ENCODE measurements at regions not wholly inside any gene's neighbourhood (a gene's known extent, or its start where the extent isn't known, plus 50 kb on each side); places are given as distances from the start of the nearest gene placed in this dataset.

DNA sequence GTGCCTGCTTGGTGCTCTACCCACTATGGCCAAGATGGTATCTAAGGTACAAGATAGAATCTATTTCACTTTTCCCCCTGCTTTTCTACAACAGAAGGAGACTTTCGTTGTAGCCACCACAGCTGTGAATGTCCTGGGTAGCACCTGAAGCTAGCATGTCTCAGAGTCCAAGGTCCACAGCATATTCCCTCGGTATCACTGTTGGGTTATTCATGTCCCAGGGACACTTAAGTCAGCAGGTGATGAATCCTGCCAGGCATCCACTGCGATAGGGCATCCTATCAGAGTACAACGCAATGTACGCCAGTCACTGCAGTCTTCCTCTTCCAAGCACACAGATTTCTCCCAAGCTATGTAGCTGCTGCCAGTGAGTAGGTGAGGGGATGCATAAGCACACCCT, 129.1 kb upstream of the LINC00305 start:
- DNase-seq: no peak
- Histone ChIP-seq H3K36me3 (no peaks in the 10 kb centered on the region), H3K27me3 (no peaks in the 10 kb centered on the region), H3K4me1 (no peaks in the 10 kb centered on the region), H3K9me3 (no peaks in the 10 kb centered on the region), H3K4me3 (no peak overlapping the region), H3K27ac (no peak overlapping the region)
- 82 to 91% methylated on average over 5 of the region's 5 CpGs for WGBS, 2 donors
- intact Hi-C loops (cut with DNase I): no loop called here
- TF ChIP-seq EP300 (IDR thresholded peaks at IDR 0.05) (no peak), POLR2AphosphoS5 (IDR thresholded peaks at IDR 0.05) (no peak), POLR2A (IDR thresholded peaks at IDR 0.05) (no peak)
- TF ChIP-seq, protein P1, sequence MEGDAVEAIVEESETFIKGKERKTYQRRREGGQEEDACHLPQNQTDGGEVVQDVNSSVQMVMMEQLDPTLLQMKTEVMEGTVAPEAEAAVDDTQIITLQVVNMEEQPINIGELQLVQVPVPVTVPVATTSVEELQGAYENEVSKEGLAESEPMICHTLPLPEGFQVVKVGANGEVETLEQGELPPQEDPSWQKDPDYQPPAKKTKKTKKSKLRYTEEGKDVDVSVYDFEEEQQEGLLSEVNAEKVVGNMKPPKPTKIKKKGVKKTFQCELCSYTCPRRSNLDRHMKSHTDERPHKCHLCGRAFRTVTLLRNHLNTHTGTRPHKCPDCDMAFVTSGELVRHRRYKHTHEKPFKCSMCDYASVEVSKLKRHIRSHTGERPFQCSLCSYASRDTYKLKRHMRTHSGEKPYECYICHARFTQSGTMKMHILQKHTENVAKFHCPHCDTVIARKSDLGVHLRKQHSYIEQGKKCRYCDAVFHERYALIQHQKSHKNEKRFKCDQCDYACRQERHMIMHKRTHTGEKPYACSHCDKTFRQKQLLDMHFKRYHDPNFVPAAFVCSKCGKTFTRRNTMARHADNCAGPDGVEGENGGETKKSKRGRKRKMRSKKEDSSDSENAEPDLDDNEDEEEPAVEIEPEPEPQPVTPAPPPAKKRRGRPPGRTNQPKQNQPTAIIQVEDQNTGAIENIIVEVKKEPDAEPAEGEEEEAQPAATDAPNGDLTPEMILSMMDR (IDR thresholded peaks at IDR 0.05): no peak

DNA sequence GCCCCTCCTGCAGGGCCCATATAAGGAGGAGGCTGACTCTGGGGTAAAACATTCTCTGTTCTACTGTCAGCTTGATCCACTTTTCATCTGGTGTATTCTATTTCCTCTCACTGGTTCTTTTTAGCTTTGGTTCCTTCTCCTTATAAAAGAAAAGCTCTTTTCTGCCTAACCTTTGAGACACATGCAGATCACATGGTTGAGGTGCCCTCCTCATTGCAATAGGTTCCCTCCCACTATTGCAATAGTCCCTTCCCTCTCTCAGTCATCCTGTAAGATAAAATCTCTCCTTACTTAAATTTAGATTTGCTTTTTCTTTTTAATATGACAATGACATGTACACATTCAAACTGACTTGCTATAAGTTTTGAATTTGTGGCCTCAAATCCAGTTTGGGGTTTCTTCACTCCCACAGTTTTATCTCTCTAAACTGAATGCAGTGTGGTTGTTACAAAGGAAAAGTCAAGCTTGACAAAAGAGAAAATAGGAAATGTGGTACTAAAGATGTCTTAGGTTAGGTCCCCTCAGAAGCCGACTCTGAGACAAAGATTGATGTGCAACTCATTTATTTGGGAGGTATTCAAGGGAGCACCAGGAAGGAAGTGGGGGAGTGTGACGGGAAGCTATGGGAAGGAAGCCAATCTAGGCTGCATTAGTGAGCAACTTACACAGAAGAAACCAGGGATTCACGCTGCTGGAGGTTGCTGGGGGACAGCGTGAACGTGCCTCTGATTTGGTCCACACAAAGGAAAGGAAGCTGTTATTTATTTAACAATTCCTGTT, 127.6 kb upstream of the LINC00305 start:
- no peaks in the 10 kb centered on the region for H3K4me1 ChIP-seq
- H3K27ac ChIP-seq: no peak overlapping the region
- DNase-seq: no peak
- TF ChIP-seq POLR2AphosphoS5 (IDR thresholded peaks at IDR 0.05) (no peak), POLR2A (IDR thresholded peaks at IDR 0.05) (no peak), EP300 (IDR thresholded peaks at IDR 0.05) (no peak)
- TF ChIP-seq, protein P1 (IDR thresholded peaks at IDR 0.05): no peak
- H3K9me3 ChIP-seq: no peaks in the 10 kb centered on the region
- WGBS, 2 donors: 49 to 77% methylated on average over 5 of the region's 5 CpGs
- no peak overlapping the region for H3K4me3 ChIP-seq
- H3K27me3 ChIP-seq: no peaks in the 10 kb centered on the region
- no peaks in the 10 kb centered on the region for H3K36me3 ChIP-seq
- intact Hi-C loops (cut with DNase I): no loop called here

DNA sequence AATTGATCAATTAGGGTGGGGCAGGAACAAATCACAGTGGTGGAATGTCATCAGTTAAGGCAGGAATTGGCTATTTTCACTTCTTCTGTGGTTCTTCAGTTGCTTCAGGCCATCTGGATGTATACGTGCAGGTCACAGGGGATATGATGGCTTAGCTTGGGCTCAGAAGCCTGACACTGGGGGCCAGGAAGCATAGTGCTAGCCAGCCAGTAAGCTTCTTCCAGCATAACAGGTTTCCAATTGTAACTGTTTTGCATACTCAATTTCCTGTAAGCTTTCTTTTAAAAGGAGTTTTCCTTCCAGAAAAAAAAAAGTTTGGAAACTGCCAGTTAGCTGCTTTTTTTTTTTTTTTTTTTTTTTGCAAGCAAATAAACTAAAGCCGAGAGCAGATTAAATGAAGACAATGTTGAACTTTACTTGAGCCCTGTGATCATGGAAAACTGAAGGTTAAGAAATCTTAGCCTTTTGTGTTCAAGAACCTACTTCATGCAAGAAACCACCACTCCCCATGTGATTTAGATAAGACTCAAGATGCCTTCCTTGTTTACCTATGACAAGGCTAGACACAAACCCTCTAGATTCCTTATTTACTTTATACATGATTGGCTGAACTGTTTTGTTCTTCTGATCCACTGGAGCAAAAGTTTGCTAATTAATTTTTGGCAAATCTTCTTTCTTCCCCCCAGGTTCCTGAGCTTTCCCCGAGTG, 126.9 kb upstream of the LINC00305 start:
- TF ChIP-seq EP300 (IDR thresholded peaks at IDR 0.05) (no peak), POLR2A (IDR thresholded peaks at IDR 0.05) (no peak), POLR2AphosphoS5 (IDR thresholded peaks at IDR 0.05) (no peak)
- TF ChIP-seq, protein P1 (IDR thresholded peaks at IDR 0.05): no peak
- H3K4me3 ChIP-seq: no peak overlapping the region
- intact Hi-C loops (cut with DNase I): no loop called here
- DNase-seq: no peak
- H3K36me3 ChIP-seq: no peaks in the 10 kb centered on the region
- H3K27ac ChIP-seq: no peak overlapping the region
- H3K4me1 ChIP-seq: no peaks in the 10 kb centered on the region
- H3K27me3 ChIP-seq: no peaks in the 10 kb centered on the region
- 56 to 59% methylated on average over 3 of the region's 3 CpGs for WGBS, 2 donors
- no peaks in the 10 kb centered on the region for H3K9me3 ChIP-seq

DNA sequence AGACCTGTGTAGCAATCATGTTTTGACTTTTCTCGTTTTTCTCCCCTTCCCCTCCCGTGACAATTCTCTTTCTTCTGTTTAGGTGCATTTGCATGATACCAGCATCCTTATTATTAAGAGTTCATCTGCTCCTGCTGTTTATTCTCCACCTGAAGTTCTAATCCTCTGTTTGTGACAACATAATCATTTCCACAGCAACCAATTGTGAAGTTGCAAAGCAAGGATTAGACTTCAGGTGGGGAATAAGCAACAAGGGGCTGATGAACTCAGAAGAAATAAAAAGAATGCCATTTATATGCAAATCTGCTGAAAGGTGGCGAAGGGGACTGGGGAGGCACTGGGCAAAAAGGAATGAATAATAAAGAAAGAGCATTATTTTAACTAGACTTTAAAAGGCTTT, 124.8 kb upstream of the LINC00305 start:
- H3K4me1 ChIP-seq: no peaks in the 10 kb centered on the region
- TF ChIP-seq, protein P1 (IDR thresholded peaks at IDR 0.05): no peak
- TF ChIP-seq POLR2A (IDR thresholded peaks at IDR 0.05) (no peak), EP300 (IDR thresholded peaks at IDR 0.05) (no peak), POLR2AphosphoS5 (IDR thresholded peaks at IDR 0.05) (no peak)
- H3K27ac ChIP-seq: no peak overlapping the region
- no peaks in the 10 kb centered on the region for H3K9me3 ChIP-seq
- intact Hi-C loops (cut with DNase I): no loop called here
- H3K4me3 ChIP-seq: no peak overlapping the region
- no peaks in the 10 kb centered on the region for H3K27me3 ChIP-seq
- DNase-seq: no peak
- 81 to 87% methylated on average over 3 of the region's 3 CpGs for WGBS, 2 donors
- no peaks in the 10 kb centered on the region for H3K36me3 ChIP-seq
